Loucy (cell line): ENCODE measurements at regions not wholly inside any gene's neighbourhood (a gene's known extent, or its start where the extent isn't known, plus 50 kb on each side); places are given as distances from the start of the nearest gene placed in this dataset.

Source experiments
- EZH2phosphoT487 ChIP-seq: fragments of 200-600 bp; IDR thresholded peaks from 2 replicates; pipeline ENCODE4 v1.6.1; 2018; ENCODE audit warnings: antibody characterized with exemption, mild to moderate bottlenecking, moderate library complexity, borderline replicate concordance
- TF ChIP-seq, protein P1 (sequence below): fragments of 200-600 bp; sonication (generic); conservative IDR thresholded peaks from 2 replicates; pipeline ENCODE4 v1.5.1; 2014; ENCODE audit warnings: mild to moderate bottlenecking, antibody characterized with exemption, low read length

DNA sequence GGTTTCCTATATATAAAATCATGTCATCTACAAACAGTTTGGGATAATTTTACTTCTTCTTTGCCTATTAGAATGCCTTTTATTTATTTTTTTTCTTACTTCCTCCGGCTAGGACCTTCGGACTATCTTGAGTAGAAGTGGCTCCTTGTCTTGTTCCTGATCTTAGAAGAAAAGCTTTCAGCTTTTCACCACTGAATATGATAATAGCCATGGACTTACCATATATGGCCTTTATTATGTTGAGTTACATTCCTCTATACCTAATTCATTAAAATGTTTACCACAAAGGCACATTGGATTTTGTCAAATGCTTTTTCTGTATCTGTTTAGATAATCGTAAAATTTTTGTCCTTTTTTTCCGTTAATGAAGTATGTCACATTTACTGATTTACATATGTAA is 395.7 kb downstream of the NXPH1 start:
- TF ChIP-seq, protein P1, sequence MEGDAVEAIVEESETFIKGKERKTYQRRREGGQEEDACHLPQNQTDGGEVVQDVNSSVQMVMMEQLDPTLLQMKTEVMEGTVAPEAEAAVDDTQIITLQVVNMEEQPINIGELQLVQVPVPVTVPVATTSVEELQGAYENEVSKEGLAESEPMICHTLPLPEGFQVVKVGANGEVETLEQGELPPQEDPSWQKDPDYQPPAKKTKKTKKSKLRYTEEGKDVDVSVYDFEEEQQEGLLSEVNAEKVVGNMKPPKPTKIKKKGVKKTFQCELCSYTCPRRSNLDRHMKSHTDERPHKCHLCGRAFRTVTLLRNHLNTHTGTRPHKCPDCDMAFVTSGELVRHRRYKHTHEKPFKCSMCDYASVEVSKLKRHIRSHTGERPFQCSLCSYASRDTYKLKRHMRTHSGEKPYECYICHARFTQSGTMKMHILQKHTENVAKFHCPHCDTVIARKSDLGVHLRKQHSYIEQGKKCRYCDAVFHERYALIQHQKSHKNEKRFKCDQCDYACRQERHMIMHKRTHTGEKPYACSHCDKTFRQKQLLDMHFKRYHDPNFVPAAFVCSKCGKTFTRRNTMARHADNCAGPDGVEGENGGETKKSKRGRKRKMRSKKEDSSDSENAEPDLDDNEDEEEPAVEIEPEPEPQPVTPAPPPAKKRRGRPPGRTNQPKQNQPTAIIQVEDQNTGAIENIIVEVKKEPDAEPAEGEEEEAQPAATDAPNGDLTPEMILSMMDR, result no peak
- no peak for TF ChIP-seq EZH2phosphoT487
